ENCODE measurements at regions not wholly inside any gene's neighbourhood (a gene's known extent, or its start where the extent isn't known, plus 50 kb on each side); places are given as distances from the start of the nearest gene placed in this dataset.

- TF ChIP-seq, protein P1, sequence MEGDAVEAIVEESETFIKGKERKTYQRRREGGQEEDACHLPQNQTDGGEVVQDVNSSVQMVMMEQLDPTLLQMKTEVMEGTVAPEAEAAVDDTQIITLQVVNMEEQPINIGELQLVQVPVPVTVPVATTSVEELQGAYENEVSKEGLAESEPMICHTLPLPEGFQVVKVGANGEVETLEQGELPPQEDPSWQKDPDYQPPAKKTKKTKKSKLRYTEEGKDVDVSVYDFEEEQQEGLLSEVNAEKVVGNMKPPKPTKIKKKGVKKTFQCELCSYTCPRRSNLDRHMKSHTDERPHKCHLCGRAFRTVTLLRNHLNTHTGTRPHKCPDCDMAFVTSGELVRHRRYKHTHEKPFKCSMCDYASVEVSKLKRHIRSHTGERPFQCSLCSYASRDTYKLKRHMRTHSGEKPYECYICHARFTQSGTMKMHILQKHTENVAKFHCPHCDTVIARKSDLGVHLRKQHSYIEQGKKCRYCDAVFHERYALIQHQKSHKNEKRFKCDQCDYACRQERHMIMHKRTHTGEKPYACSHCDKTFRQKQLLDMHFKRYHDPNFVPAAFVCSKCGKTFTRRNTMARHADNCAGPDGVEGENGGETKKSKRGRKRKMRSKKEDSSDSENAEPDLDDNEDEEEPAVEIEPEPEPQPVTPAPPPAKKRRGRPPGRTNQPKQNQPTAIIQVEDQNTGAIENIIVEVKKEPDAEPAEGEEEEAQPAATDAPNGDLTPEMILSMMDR (conservative IDR thresholded peaks at IDR 0.05): no peak
- TF ChIP-seq ZFX (IDR thresholded peaks at IDR 0.05): no peak
Observed at GRCh38 chr14:101195309-101195901, 291.9 kb upstream of the RTL1 start.
